Dendritic cell treated with granulocyte-macrophage colony-stimulating factor and Interleukin-4, amounts not matched to agents 40 ng/mL and 50 ng/mL, for 4 days (primary cell): ENCODE measurements at regions not wholly inside any gene's neighbourhood (a gene's known extent, or its start where the extent isn't known, plus 50 kb on each side); places are given as distances from the start of the nearest gene placed in this dataset.

ENCODE experiments used
- H3K27ac Mint-ChIP-seq: one replicate; pipeline ENCODE4 v1.8.0; 2022; ENCODE audit warnings: mild to moderate bottlenecking, mixed read lengths
- H3K27me3 Mint-ChIP-seq: one replicate; pipeline ENCODE4 v1.8.0; 2022; ENCODE audit warnings: mild to moderate bottlenecking, mixed read lengths
- H3K36me3 Mint-ChIP-seq: one replicate; pipeline ENCODE4 v1.8.0; 2022; ENCODE audit warnings: low read depth, mixed read lengths
- H3K4me1 Mint-ChIP-seq: one replicate; pipeline ENCODE4 v1.8.0; 2022; ENCODE audit warnings: low read depth, mixed read lengths
- H3K4me3 Mint-ChIP-seq: one replicate; pipeline ENCODE4 v1.8.0; 2022; ENCODE audit warnings: mild to moderate bottlenecking, moderate library complexity, mixed read lengths
- H3K9me3 Mint-ChIP-seq: one replicate; pipeline ENCODE4 v1.8.0; 2022; ENCODE audit warnings: mixed read lengths
- intact Hi-C: fragments of 100-400 bp; cut with micrococcal nuclease; formaldehyde crosslinking; loops from one replicate; pipeline ENCODE4 v1.15.0; 2022

DNA sequence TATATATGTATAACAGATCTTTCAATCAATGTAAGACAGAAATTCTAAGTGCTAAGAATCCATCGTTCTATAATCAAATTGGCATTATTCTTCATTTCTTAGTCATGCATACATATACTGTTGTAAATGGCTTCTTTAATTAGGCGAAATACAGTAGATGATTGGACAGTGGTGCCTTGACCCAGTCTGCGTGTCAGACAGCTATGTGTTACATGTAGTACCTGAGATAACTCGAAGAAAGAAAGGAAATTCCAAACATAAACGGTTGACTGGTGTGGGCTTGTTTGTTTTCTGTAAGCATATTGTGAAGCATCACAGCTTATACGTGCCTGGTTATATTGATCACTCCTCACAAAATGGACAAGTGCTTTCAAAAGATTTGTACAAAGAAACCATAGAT, 210.5 kb downstream of the ETNK1 start:
- Mint-ChIP-seq H3K36me3 (no peaks in the 10 kb centered on the region), H3K4me3 (no peak overlapping the region), H3K9me3 (peaks cover 14% of the 10 kb centered on the region), H3K27ac (no peak overlapping the region), H3K27me3 (no peaks in the 10 kb centered on the region), H3K4me1 (no peaks in the 10 kb centered on the region)
- intact Hi-C loops = no loop called here

DNA sequence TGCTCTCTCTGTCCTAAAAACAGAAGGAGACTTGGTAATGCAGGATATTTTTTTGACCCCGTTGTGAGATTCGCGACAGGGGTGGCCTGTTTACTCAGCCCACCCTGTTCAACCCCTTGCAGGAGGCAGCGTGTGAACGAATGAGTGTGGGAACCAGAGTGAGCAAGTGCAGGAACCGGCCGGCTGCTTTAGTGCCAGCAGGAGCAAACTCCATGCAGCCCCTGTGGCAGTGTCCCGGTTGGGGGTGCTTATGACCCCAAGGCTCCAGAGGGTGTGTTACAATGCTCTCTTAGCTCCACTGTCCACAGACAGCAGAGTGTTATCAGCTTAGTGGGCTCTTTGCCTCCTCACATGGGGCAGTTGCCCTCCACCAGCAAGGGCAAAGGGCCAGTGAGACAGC, 225.2 kb downstream of the ETNK1 start:
- H3K9me3 Mint-ChIP-seq = peaks cover 9% of the 10 kb centered on the region
- H3K4me3 Mint-ChIP-seq = no peak overlapping the region
- no peak overlapping the region for H3K27ac Mint-ChIP-seq
- intact Hi-C loops = no loop called here
- no peaks in the 10 kb centered on the region for H3K27me3 Mint-ChIP-seq
- no peaks in the 10 kb centered on the region for H3K4me1 Mint-ChIP-seq
- H3K36me3 Mint-ChIP-seq = no peaks in the 10 kb centered on the region

- Mint-ChIP-seq H3K36me3 (no peaks in the 10 kb centered on the region), H3K4me1 (no peaks in the 10 kb centered on the region), H3K27me3 (no peaks in the 10 kb centered on the region), H3K27ac (no peak overlapping the region), H3K9me3 (no peaks in the 10 kb centered on the region), H3K4me3 (no peak overlapping the region)
- intact Hi-C loops = no loop called here
Observed at GRCh38 chr12:22851532-22851931, 226.6 kb downstream of the ETNK1 start.

DNA sequence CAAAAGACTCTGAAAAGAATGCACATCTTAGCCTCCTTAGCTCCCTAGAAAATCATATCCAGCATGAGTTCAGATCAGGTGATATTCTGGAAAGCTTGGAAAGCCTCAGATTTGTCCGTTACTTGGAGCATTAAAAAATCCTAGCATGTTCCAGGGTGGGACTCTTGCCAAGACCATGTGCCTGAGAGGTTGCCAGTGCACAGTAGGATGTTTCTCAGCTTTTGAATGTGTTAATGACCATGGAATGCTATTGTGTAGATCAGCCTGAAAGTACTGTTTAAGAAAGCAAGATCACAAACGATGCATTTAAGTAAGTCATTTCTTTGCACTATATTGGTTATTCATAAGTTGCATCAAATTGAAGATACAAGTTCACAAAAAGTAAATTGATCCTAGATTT, 230.5 kb downstream of the ETNK1 start:
- intact Hi-C loops = no loop called here
- H3K36me3 Mint-ChIP-seq = no peaks in the 10 kb centered on the region
- H3K4me3 Mint-ChIP-seq = no peak overlapping the region

DNA sequence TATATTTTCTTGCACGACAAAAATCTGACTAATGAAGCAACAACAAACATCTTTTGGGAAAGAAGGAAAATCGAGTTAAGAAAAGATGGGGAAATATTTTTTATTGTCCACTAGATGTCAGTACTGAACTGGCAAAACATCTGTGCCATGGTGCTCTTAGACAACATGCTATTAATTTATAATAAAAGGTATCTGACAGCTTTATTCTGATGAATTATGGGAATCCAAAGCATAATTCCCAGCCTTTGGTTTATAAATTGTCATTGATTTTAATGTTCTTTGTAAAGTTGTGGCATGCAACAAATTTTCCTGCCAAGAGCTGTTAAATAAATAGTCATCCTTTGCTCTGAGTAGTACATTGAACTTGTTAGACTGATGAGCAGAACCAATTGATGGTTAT, 231.2 kb downstream of the ETNK1 start:
- no peak overlapping the region for H3K27ac Mint-ChIP-seq
- no peaks in the 10 kb centered on the region for H3K4me1 Mint-ChIP-seq
- intact Hi-C loops = no loop called here
- no peak overlapping the region for H3K4me3 Mint-ChIP-seq
- H3K36me3 Mint-ChIP-seq = no peaks in the 10 kb centered on the region
- H3K9me3 Mint-ChIP-seq = no peaks in the 10 kb centered on the region
- H3K27me3 Mint-ChIP-seq = peaks cover 1% of the 10 kb centered on the region

More for the DNA sequence above, 230.5 kb downstream of the ETNK1 start:
- H3K27ac Mint-ChIP-seq = no peak overlapping the region
- H3K4me1 Mint-ChIP-seq = no peaks in the 10 kb centered on the region
- H3K27me3 Mint-ChIP-seq = peaks cover 1% of the 10 kb centered on the region
- H3K9me3 Mint-ChIP-seq = no peaks in the 10 kb centered on the region

- no peaks in the 10 kb centered on the region for H3K9me3 Mint-ChIP-seq
Observed at GRCh38 chr12:22858849-22859570, 234.0 kb downstream of the ETNK1 start.

DNA sequence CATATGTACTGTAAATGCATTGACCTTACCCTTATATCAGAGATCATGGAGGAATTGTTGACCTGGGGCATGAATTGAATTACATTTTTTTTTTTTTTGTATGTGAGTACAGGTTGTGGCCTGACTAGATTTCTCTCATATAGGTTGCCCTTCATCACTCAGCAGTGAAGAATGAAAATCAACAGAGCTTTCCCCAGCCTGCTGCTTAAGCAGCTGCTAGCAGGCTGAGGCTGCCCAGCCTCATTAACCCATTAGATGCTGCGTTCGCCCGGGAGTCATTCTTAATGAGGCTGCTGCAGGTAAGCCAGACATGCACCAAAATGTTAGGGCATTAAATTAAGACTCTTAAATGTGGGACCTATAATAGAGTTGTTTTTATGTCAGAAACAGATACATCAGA, 236.0 kb downstream of the ETNK1 start:
- Mint-ChIP-seq H3K27ac (no peak overlapping the region), H3K4me3 (no peak overlapping the region), H3K4me1 (no peaks in the 10 kb centered on the region), H3K9me3 (no peaks in the 10 kb centered on the region), H3K36me3 (no peaks in the 10 kb centered on the region), H3K27me3 (peaks cover 1% of the 10 kb centered on the region)
- intact Hi-C loops = no loop called here

More at GRCh38 chr12:22858849-22859570, 234.0 kb downstream of the ETNK1 start:
- Mint-ChIP-seq H3K4me1 (no peaks in the 10 kb centered on the region), H3K27ac (no peak overlapping the region), H3K36me3 (no peaks in the 10 kb centered on the region), H3K27me3 (peaks cover 1% of the 10 kb centered on the region), H3K4me3 (no peak overlapping the region)
- intact Hi-C loops = no loop called here

DNA sequence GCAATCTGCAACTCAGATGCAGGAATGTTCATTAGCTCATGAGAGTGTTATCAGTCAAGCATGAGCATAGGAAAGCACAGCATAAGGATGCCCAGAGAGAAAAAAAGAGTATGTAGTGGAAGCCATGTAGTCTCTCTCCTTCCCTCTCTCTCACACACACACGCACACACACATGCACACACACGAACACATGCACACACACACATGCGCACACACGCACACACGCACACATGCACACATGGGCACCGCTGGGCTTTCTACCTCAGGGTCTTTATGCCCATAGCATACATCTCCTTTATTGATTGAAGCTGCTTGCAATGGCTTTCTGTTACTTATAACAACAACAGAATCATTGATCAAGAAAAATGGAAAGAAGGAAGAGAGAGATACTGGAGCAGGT, 240.9 kb downstream of the ETNK1 start:
- Mint-ChIP-seq H3K4me1 (no peaks in the 10 kb centered on the region), H3K9me3 (no peaks in the 10 kb centered on the region), H3K4me3 (no peak overlapping the region), H3K27me3 (no peaks in the 10 kb centered on the region), H3K27ac (no peak overlapping the region), H3K36me3 (no peaks in the 10 kb centered on the region)
- intact Hi-C loops = no loop called here

DNA sequence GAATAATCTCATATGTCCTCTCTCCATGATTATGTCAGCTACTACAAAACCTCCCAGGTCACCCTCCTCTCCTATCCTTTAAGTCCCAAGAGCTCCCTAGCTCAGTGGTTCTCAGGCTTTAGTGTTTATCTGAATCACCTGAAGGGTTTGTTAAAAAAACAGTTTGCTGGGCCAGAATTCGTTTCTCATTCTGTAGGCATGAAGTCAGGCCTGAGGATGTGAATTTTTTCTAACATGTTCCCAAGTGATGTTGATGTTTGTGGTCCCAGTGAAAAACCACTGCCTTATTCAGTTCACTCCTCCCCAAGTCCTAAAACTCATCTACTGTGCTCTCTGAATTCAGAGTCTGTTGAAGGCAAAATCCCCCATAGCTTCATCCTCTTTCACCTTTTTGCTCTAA, 241.4 kb downstream of the ETNK1 start:
- Mint-ChIP-seq H3K27me3 (no peaks in the 10 kb centered on the region), H3K9me3 (no peaks in the 10 kb centered on the region), H3K4me3 (no peak overlapping the region), H3K4me1 (no peaks in the 10 kb centered on the region), H3K27ac (no peak overlapping the region), H3K36me3 (no peaks in the 10 kb centered on the region)
- intact Hi-C loops = no loop called here

DNA sequence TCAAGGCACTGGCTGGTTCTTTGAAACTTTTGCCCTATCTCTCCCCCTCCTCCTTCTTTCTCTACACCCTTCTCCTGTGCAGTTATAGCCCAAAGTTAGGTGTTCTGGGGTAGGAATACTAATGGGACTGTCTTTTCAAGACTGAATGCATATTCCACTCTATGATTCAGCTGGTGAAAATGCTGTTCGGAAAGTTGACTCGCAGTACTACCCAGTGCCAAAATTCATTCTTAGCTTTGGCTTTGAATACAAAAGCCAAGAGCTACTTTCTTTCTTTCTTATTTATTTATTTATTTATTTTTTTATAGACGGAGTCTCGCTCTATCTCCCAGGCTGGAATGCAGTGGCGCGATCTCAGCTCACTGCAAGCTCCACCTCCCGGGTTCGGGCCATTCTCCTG, 249.2 kb downstream of the ETNK1 start:
- Mint-ChIP-seq H3K4me3 (no peak overlapping the region), H3K4me1 (no peaks in the 10 kb centered on the region), H3K36me3 (no peaks in the 10 kb centered on the region), H3K9me3 (peaks cover 17% of the 10 kb centered on the region), H3K27ac (no peak overlapping the region), H3K27me3 (no peaks in the 10 kb centered on the region)
- intact Hi-C loops = no loop called here

DNA sequence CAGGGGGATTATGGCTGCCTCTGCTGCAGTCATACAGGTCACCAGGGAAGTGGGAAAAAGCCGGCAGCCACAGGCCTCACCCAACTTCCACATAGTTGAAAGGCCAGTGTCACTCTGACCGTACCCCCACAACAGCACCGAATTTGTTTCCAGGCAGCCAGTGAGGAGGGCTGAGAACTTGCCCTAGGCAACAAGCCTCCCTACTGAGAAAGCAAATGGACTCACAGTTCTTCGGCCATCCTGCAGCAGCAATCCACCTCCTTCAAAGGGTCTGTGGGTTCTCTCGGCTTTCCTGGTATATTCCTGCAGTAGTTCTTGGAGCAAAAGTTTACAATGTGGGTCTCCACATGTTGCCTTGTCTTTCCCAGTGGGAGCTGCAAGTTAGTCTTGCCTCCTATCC, 251.3 kb downstream of the ETNK1 start:
- intact Hi-C loops = no loop called here
- Mint-ChIP-seq H3K4me3 (no peak overlapping the region), H3K36me3 (no peaks in the 10 kb centered on the region), H3K4me1 (no peaks in the 10 kb centered on the region), H3K27me3 (no peaks in the 10 kb centered on the region), H3K27ac (no peak overlapping the region), H3K9me3 (peaks cover 17% of the 10 kb centered on the region)

DNA sequence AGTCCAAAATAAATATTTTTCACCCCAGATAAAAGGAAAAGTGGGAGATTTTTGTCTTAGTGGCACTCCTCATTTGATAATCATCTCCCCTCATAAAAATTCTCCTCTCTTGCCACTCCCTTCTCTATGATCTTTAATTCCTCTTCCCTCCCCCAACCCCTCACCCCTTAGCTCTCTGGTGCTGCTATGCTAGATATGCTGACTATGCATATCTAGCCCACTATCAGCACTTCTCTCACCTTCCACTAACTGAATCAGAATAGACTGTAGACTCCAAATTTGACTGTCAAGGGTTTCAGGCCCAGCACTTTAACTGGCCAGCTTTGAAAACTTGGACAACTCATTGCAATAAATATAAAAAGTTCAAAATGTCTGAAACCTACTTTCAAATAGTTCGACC, 254.2 kb downstream of the ETNK1 start:
- Mint-ChIP-seq H3K27ac (no peak overlapping the region), H3K36me3 (no peaks in the 10 kb centered on the region), H3K4me3 (no peak overlapping the region), H3K4me1 (no peaks in the 10 kb centered on the region), H3K27me3 (no peaks in the 10 kb centered on the region), H3K9me3 (peaks cover 17% of the 10 kb centered on the region)
- intact Hi-C loops = no loop called here

DNA sequence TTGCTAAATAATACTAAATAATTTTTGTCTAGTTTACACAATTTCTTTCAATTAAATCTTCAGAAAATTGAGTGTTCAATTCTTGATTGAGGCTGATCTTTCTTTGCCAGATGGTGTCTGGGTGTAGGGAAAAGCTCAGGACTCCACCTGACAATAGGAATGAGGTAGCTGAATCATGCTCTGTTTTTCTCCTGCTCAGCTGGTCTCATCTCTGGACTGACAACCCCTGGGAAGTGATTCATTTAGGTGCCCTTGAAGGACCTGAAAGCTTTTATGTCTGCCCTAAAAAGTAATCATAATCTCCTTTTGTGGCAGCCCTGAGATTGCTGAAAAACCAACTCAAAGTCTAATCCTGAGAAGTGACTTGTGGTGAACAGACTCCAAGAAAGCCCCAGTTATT, 255.4 kb downstream of the ETNK1 start:
- H3K27ac Mint-ChIP-seq = no peak overlapping the region
- no peaks in the 10 kb centered on the region for H3K36me3 Mint-ChIP-seq
- peaks cover 17% of the 10 kb centered on the region for H3K9me3 Mint-ChIP-seq
- intact Hi-C loops = no loop called here
- no peak overlapping the region for H3K4me3 Mint-ChIP-seq
- no peaks in the 10 kb centered on the region for H3K27me3 Mint-ChIP-seq
- H3K4me1 Mint-ChIP-seq = no peaks in the 10 kb centered on the region

GRCh38 chr12:22880807-22881206, 255.8 kb downstream of the ETNK1 start:
- H3K27me3 Mint-ChIP-seq = no peaks in the 10 kb centered on the region
- H3K27ac Mint-ChIP-seq = no peak overlapping the region
- no peaks in the 10 kb centered on the region for H3K36me3 Mint-ChIP-seq
- no peak overlapping the region for H3K4me3 Mint-ChIP-seq
- no peaks in the 10 kb centered on the region for H3K4me1 Mint-ChIP-seq
- intact Hi-C loops = no loop called here
- peaks cover 12% of the 10 kb centered on the region for H3K9me3 Mint-ChIP-seq

DNA sequence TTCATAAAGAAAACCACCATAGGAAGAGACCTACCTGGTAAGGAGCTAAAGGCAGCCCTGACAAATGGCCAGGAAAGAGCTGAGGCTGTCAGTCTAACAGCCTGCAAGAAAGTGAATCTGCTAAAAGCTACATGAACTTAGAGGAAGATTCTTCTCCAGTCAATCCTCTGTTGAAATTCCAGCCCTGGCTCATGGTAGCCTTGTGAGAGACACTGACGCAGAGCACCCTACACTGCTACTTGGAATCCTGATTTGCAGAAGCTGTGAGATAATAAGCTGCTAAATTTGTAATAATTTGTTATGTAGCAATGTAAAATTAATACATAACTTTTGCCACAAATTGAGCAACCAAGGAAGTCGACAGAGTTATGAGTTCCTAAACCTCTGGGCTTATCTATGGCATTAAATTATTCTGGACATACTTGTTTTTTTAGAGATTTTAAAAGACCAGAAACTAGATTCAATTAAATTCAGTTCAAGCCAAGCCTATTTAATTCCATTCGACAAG, 257.0 kb downstream of the ETNK1 start:
- no peaks in the 10 kb centered on the region for H3K4me1 Mint-ChIP-seq
- peaks cover under 1% of the 10 kb centered on the region for H3K9me3 Mint-ChIP-seq
- H3K36me3 Mint-ChIP-seq = no peaks in the 10 kb centered on the region
- no peaks in the 10 kb centered on the region for H3K27me3 Mint-ChIP-seq
- H3K27ac Mint-ChIP-seq = no peak overlapping the region
- no peak overlapping the region for H3K4me3 Mint-ChIP-seq
- intact Hi-C loops = no loop called here
